Vagina (tissue), 2 donors: ENCODE measurements at regions not wholly inside any gene's neighbourhood (a gene's known extent, or its start where the extent isn't known, plus 50 kb on each side); places are given as distances from the start of the nearest gene placed in this dataset.
"Not testable (repeated sequence)": the region's sequence is repeated elsewhere in the genome, so short reads cannot be mapped to it uniquely, and the experiment has no call there.

Experiments
- DNase-seq, 2 donors: peaks; one replicate each; pipeline ENCODE4 v3.0.0-alpha.2; 2017; ENCODE audit errors: extremely low spot score in 2 of 2
- H3K27ac ChIP-seq: fragments of 200-600 bp; sonication (generic); one replicate; pipeline ENCODE4 v1.5.1; 2019
- H3K27me3 ChIP-seq: fragments of 200-600 bp; sonication (generic); one replicate; pipeline ENCODE4 v1.5.1; 2019
- H3K36me3 ChIP-seq, 2 donors: fragments of 200-600 bp; sonication (generic); one replicate each; pipeline ENCODE4 v1.5.1; 2017 to 2019
- H3K4me1 ChIP-seq: fragments of 200-600 bp; sonication (generic); one replicate; pipeline ENCODE4 v1.5.1; 2019
- H3K4me3 ChIP-seq, 2 donors: fragments of 200-600 bp; sonication (generic); 1 replicate in 1 of 2; 2 replicates in 1 of 2; pipeline ENCODE4 v1.5.1; 2016 to 2019
- H3K9me3 ChIP-seq: fragments of 200-600 bp; sonication (generic); one replicate; pipeline ENCODE4 v1.5.1; 2019
- POLR2A ChIP-seq, 2 donors: fragments of 450-650 bp; IDR thresholded peaks; one replicate each; pipeline ENCODE4 v1.6.1; 2017; ENCODE audit warnings: antibody characterized with exemption in 2 of 2, mild to moderate bottlenecking in 2 of 2, moderate library complexity in 2 of 2
- POLR2AphosphoS5 ChIP-seq, 2 donors: sonication (generic); formaldehyde crosslinking; IDR thresholded peaks; one replicate each; pipeline ENCODE4 v1.9.0; 2017; ENCODE audit warnings: antibody characterized with exemption in 2 of 2, mild to moderate bottlenecking in 2 of 2, low read depth in 1 of 2; ENCODE audit not compliant: insufficient read depth in 1 of 2
- intact Hi-C: fragments of 100-400 bp; cut with DNase I; formaldehyde crosslinking; loops from one replicate; pipeline ENCODE4 v1.15.1; 2023
- TF ChIP-seq, protein P1 (sequence below), 3 experiments: fragments of 450-650 bp in 2 of 3; fragments of 200-600 bp in 1 of 3; sonication (generic) in 1 of 3; IDR thresholded peaks; one replicate each; pipeline ENCODE4 v1.5.1; 2017 to 2019; ENCODE audit warnings: antibody characterized with exemption in 3 of 3, mild to moderate bottlenecking in 2 of 3, moderate library complexity in 2 of 3

- Histone ChIP-seq H3K4me3 (no peak overlapping the region), H3K4me1 (no peaks in the 10 kb centered on the region), H3K36me3 (no peaks in the 10 kb centered on the region), H3K27ac (no peak overlapping the region), H3K27me3 (no peaks in the 10 kb centered on the region), H3K9me3 (no peaks in the 10 kb centered on the region)
- intact Hi-C loops, result no loop called here
- no peak for DNase-seq
- TF ChIP-seq POLR2A (IDR thresholded peaks at IDR 0.05), result no peak
- TF ChIP-seq, protein P1, sequence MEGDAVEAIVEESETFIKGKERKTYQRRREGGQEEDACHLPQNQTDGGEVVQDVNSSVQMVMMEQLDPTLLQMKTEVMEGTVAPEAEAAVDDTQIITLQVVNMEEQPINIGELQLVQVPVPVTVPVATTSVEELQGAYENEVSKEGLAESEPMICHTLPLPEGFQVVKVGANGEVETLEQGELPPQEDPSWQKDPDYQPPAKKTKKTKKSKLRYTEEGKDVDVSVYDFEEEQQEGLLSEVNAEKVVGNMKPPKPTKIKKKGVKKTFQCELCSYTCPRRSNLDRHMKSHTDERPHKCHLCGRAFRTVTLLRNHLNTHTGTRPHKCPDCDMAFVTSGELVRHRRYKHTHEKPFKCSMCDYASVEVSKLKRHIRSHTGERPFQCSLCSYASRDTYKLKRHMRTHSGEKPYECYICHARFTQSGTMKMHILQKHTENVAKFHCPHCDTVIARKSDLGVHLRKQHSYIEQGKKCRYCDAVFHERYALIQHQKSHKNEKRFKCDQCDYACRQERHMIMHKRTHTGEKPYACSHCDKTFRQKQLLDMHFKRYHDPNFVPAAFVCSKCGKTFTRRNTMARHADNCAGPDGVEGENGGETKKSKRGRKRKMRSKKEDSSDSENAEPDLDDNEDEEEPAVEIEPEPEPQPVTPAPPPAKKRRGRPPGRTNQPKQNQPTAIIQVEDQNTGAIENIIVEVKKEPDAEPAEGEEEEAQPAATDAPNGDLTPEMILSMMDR (IDR thresholded peaks at IDR 0.05), result no peak
Observed at GRCh38 chr13:68897331-68897928, 1210.2 kb upstream of the ATXN8OS start.

- no peaks in the 10 kb centered on the region for H3K27me3 ChIP-seq
- no peak overlapping the region for H3K4me3 ChIP-seq
- intact Hi-C loops, result no loop called here
- H3K4me1 ChIP-seq, result no peaks in the 10 kb centered on the region
- no peaks in the 10 kb centered on the region for H3K9me3 ChIP-seq
- DNase-seq, result no peak
- no peaks in the 10 kb centered on the region for H3K36me3 ChIP-seq
- no peak overlapping the region for H3K27ac ChIP-seq
- TF ChIP-seq, protein P1 (IDR thresholded peaks at IDR 0.05), result no peak
- TF ChIP-seq POLR2AphosphoS5 (IDR thresholded peaks at IDR 0.05; ENCODE audit: insufficient read depth in 1 of 2, low read depth in 1 of 2) (no peak), POLR2A (IDR thresholded peaks at IDR 0.05) (no peak)
Observed at GRCh38 chr13:68895696-68896095, 1211.9 kb upstream of the ATXN8OS start.

DNA sequence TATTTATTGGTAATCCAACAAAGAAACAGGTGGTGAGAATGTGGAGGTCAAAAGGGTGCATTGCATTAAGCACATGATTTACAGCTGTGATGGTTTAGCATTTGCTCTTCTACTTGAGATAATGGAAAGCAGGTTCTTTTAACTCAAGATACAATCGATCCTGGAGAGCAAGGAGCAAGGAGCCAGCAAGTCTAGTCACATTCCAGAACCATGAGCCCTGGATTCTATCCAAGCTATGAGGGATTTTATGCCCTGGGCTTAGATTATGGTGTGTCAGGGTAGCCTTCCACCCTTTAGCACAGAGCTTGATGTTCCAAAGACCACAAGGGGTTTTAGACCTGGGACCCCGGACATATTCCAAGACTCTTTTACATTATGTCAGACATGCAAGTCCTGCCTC is 1213.9 kb upstream of the ATXN8OS start:
- intact Hi-C loops, H3K27me3 ChIP-seq: not testable (repeated sequence)

GRCh38 chr13:68892596-68892995 is 1215.0 kb upstream of the ATXN8OS start:
- H3K27me3 ChIP-seq, H3K9me3 ChIP-seq, DNase-seq, H3K27ac ChIP-seq, H3K4me3 ChIP-seq, H3K36me3 ChIP-seq, intact Hi-C loops, H3K4me1 ChIP-seq: not testable (repeated sequence)

More for the DNA sequence above, 1213.9 kb upstream of the ATXN8OS start:
- not testable (repeated sequence) for H3K9me3 ChIP-seq, H3K4me3 ChIP-seq, H3K27ac ChIP-seq, DNase-seq, H3K36me3 ChIP-seq, H3K4me1 ChIP-seq

DNA sequence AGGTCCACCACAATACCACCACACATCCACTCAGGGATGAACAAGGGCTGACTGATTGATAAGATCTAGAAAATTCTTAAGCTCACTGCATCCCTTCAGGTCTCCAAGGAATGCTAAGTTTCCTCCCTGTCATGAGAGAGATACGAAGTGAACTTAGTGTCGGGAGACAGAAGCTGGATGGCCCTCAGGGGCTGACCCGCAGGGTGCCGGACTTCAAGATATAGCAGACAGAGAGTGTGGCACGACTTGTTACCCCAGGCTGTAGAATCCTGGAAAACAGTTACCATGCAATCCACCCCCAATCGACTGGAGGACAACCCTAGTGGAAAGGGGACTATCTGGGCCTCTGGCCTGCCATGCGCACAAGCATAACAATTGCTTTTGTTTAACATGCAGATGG is 1217.5 kb upstream of the ATXN8OS start:
- H3K9me3 ChIP-seq, intact Hi-C loops, H3K36me3 ChIP-seq, H3K27me3 ChIP-seq, DNase-seq, H3K27ac ChIP-seq, H3K4me3 ChIP-seq, H3K4me1 ChIP-seq: not testable (repeated sequence)

DNA sequence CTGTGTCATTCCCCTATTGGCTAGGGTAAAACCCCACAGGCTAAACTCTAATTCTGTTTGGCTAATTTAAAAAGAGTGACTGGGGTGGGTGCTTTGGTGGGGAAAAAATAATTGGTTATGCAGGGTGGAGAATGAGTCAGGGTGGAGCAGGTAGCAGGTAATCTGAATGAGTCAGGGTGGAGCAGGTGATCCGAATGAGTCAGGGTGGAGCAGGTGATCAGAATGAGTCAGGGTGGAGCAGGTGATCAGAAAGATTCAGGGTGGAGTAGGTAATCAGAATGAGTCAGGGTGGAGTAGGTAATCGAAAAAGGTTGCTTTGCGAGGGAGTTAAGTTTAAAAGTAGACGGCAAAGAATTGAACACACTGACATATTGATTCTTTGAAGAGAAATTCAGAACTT is 1218.8 kb upstream of the ATXN8OS start:
- DNase-seq, result no peak
- TF ChIP-seq POLR2A (IDR thresholded peaks at IDR 0.05) (no peak), POLR2AphosphoS5 (IDR thresholded peaks at IDR 0.05; ENCODE audit: insufficient read depth in 1 of 2, low read depth in 1 of 2) (no peak)
- TF ChIP-seq, protein P1 (IDR thresholded peaks at IDR 0.05), result no peak
- H3K9me3 ChIP-seq, result no peaks in the 10 kb centered on the region
- H3K27me3 ChIP-seq, result no peaks in the 10 kb centered on the region
- no peaks in the 10 kb centered on the region for H3K4me1 ChIP-seq
- H3K27ac ChIP-seq, result no peak overlapping the region
- no peaks in the 10 kb centered on the region for H3K36me3 ChIP-seq
- H3K4me3 ChIP-seq, result no peak overlapping the region
- intact Hi-C loops, result no loop called here

- Histone ChIP-seq H3K27ac (no peak overlapping the region), H3K36me3 (no peaks in the 10 kb centered on the region), H3K27me3 (no peaks in the 10 kb centered on the region), H3K9me3 (no peaks in the 10 kb centered on the region), H3K4me1 (no peaks in the 10 kb centered on the region), H3K4me3 (no peak overlapping the region)
- intact Hi-C loops, result no loop called here
- DNase-seq, result no peak
- TF ChIP-seq POLR2AphosphoS5 (IDR thresholded peaks at IDR 0.05; ENCODE audit: insufficient read depth in 1 of 2, low read depth in 1 of 2) (no peak), POLR2A (IDR thresholded peaks at IDR 0.05) (no peak)
- TF ChIP-seq, protein P1 (IDR thresholded peaks at IDR 0.05), result no peak
Observed at GRCh38 chr13:68872338-68872737, 1235.3 kb upstream of the ATXN8OS start.
